Activated naive CD4-positive, alpha-beta T cell treated with anti-CD3 and anti-CD28 coated beads, Interleukin-2, amount 50 U/mL, for 16 hours (primary cell): ENCODE measurements at regions not wholly inside any gene's neighbourhood (a gene's known extent, or its start where the extent isn't known, plus 50 kb on each side); places are given as distances from the start of the nearest gene placed in this dataset.

Source experiments
- DNase-seq: peaks from one replicate; pipeline ENCODE4 v3.0.0-alpha.2; 2020

DNA sequence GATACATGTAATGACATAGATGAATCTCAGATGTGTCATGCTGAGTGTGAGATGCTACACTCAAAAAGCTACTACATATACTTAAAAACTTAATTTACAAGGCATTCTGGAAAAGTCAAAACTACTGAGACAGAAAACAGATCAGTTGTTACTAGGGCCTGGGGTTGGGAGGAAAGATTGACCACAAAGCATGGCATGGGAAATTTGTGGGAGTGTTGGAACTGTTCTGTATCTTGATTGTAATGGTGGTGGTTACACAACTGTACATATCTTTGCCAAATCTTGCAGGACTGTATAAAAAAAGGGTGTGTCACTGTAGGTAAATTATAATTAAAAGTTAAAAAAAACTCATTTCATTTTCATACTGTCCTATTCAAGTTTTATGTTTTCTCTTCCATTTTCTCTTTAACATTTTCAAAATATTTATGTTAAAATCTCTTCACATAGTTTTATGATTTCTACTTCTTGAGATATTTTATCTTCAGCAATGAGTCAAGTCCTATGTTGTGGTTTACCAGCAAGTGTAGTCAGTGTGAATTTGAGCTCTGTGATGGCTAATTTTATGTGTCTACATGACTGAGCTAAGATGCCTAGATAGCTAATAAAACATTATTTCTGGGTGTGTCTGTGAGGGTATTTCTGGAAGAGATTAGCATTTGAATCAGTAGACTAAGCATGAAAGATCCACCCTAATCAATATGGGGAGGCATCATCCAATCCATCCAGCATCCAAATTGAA is 58.6 kb upstream of the VRK2 start:
- DNase-seq, result no peak

DNA sequence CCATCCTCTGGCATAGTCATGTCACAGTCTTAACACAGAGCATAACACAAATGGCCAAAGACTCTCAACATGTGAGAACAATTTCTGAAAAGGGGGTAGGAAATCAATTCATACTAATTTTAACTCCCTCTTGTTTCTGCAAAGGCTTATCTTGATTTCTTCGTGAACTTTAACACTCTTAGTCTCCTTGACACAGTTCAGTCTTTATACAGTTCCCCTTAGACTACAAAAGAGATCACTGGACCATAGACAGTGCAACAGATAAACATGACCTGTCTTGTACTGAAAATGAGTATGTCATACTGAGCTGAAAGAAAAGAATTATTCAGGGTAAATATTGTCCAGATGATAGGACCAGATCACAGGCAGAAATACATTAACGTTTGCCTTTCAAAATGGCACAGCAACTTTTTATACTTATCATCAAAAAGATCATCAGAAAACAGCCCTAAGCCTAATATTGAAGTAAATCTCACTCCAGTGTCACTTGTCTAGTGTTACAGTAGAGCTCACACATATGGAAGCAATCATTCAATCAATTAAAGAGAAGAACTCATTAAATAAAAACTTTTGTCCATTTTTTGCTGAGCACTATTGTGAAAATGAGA is 56.4 kb upstream of the VRK2 start:
- no peak for DNase-seq
